ENCODE measurements at regions not wholly inside any gene's neighbourhood (a gene's known extent, or its start where the extent isn't known, plus 50 kb on each side); places are given as distances from the start of the nearest gene placed in this dataset.

GRCh38 chr10:91062091-91062490 is 141.2 kb upstream of the ANKRD1 start:
- no peaks in the 10 kb centered on the region for H4K20me1 ChIP-seq (ENCODE audit: insufficient read depth, low read length)
- no peaks in the 10 kb centered on the region for H3K79me2 ChIP-seq (ENCODE audit: low read length)
- no peak overlapping the region for H3K4me2 ChIP-seq (ENCODE audit: low read depth, low read length)
- H2AFZ ChIP-seq (ENCODE audit: low read length) = no peak overlapping the region
- no peak overlapping the region for H3K27ac ChIP-seq (ENCODE audit: low read length)
- no peak overlapping the region for H3K4me3 ChIP-seq (ENCODE audit: low read length)
- no peak for DNase-seq
- no peaks in the 10 kb centered on the region for H3F3A ChIP-seq (ENCODE audit: insufficient read depth, low read length)
- H3K9me3 ChIP-seq (replicated peaks; ENCODE audit: insufficient read depth, low read length) = no peaks in the 10 kb centered on the region
- H3K4me1 ChIP-seq (ENCODE audit: low read length) = no peaks in the 10 kb centered on the region
- TF ChIP-seq EZH2 (optimal IDR thresholded peaks at IDR 0.05; ENCODE audit: low read depth, low read length) (no peak), CTCF (IDR thresholded peaks at IDR 0.05; ENCODE audit: low read length) (no peak), EZH2phosphoT487 (IDR thresholded peaks at IDR 0.05; ENCODE audit: low read length) (no peak)
- no peaks in the 10 kb centered on the region for H3K36me3 ChIP-seq (replicated peaks; ENCODE audit: insufficient read depth, low read length)
- no peak overlapping the region for H3K9ac ChIP-seq (ENCODE audit: low read length)
- no peaks in the 10 kb centered on the region for H3K9me2 ChIP-seq (replicated peaks; ENCODE audit: insufficient read depth, low read length)
- no peaks in the 10 kb centered on the region for H3K27me3 ChIP-seq (replicated peaks; ENCODE audit: insufficient read depth, low read length)

GRCh38 chr10:91071786-91072185 is 148.7 kb upstream of the PCGF5 start:
- Histone ChIP-seq H3K27ac (ENCODE audit: low read length) (no peak overlapping the region), H3F3A (ENCODE audit: insufficient read depth, low read length) (no peaks in the 10 kb centered on the region), H4K20me1 (ENCODE audit: insufficient read depth, low read length) (no peaks in the 10 kb centered on the region), H3K36me3 (replicated peaks; ENCODE audit: insufficient read depth, low read length) (no peaks in the 10 kb centered on the region), H3K9me2 (replicated peaks; ENCODE audit: insufficient read depth, low read length) (no peaks in the 10 kb centered on the region), H3K27me3 (replicated peaks; ENCODE audit: insufficient read depth, low read length) (no peaks in the 10 kb centered on the region), H3K4me3 (ENCODE audit: low read length) (no peak overlapping the region), H3K79me2 (ENCODE audit: low read length) (no peaks in the 10 kb centered on the region), H3K9ac (ENCODE audit: low read length) (no peak overlapping the region), H2AFZ (ENCODE audit: low read length) (no peak overlapping the region), H3K4me2 (ENCODE audit: low read depth, low read length) (no peak overlapping the region), H3K9me3 (replicated peaks; ENCODE audit: insufficient read depth, low read length) (no peaks in the 10 kb centered on the region), H3K4me1 (ENCODE audit: low read length) (no peaks in the 10 kb centered on the region)
- TF ChIP-seq EZH2 (optimal IDR thresholded peaks at IDR 0.05; ENCODE audit: low read depth, low read length) (no peak), EZH2phosphoT487 (IDR thresholded peaks at IDR 0.05; ENCODE audit: low read length) (no peak), CTCF (IDR thresholded peaks at IDR 0.05; ENCODE audit: low read length) (no peak)
- no peak for DNase-seq

- H4K20me1 ChIP-seq (ENCODE audit: insufficient read depth, low read length) = no peaks in the 10 kb centered on the region
- H3K27me3 ChIP-seq (replicated peaks; ENCODE audit: insufficient read depth, low read length) = no peaks in the 10 kb centered on the region
- H3K9ac ChIP-seq (ENCODE audit: low read length) = no peak overlapping the region
- H3K4me1 ChIP-seq (ENCODE audit: low read length) = no peaks in the 10 kb centered on the region
- H2AFZ ChIP-seq (ENCODE audit: low read length) = no peak overlapping the region
- H3K4me2 ChIP-seq (ENCODE audit: low read depth, low read length) = no peak overlapping the region
- no peaks in the 10 kb centered on the region for H3K36me3 ChIP-seq (replicated peaks; ENCODE audit: insufficient read depth, low read length)
- H3F3A ChIP-seq (ENCODE audit: insufficient read depth, low read length) = no peaks in the 10 kb centered on the region
- no peak overlapping the region for H3K4me3 ChIP-seq (ENCODE audit: low read length)
- H3K9me3 ChIP-seq (replicated peaks; ENCODE audit: insufficient read depth, low read length) = no peaks in the 10 kb centered on the region
- DNase-seq = no peak
- no peak overlapping the region for H3K27ac ChIP-seq (ENCODE audit: low read length)
- no peaks in the 10 kb centered on the region for H3K9me2 ChIP-seq (replicated peaks; ENCODE audit: insufficient read depth, low read length)
- no peaks in the 10 kb centered on the region for H3K79me2 ChIP-seq (ENCODE audit: low read length)
- TF ChIP-seq EZH2phosphoT487 (IDR thresholded peaks at IDR 0.05; ENCODE audit: low read length) (no peak), EZH2 (optimal IDR thresholded peaks at IDR 0.05; ENCODE audit: low read depth, low read length) (no peak), CTCF (IDR thresholded peaks at IDR 0.05; ENCODE audit: low read length) (no peak)
Measured at GRCh38 chr10:91073286-91073979, 147.0 kb upstream of the PCGF5 start.
